WTC11 (cell line): ENCODE measurements at regions not wholly inside any gene's neighbourhood (a gene's known extent, or its start where the extent isn't known, plus 50 kb on each side); places are given as distances from the start of the nearest gene placed in this dataset.

Experiments
- CREM ChIP-seq: sonication (generic); formaldehyde crosslinking; IDR thresholded peaks from 2 replicates; pipeline ENCODE4 v1.8.1; 2022; ENCODE audit warnings: mild to moderate bottlenecking, missing genetic modification reagents, moderate library complexity
- CTCF ChIP-seq: fragments of 200-600 bp; IDR thresholded peaks from 2 replicates; pipeline ENCODE4 v1.8.0; 2022; ENCODE audit warnings: antibody characterized with exemption
- FOXP4 ChIP-seq: sonication (generic); formaldehyde crosslinking; IDR thresholded peaks from 2 replicates; pipeline ENCODE4 v1.8.0; 2022; ENCODE audit warnings: mild to moderate bottlenecking, missing genetic modification reagents
- IRF1 ChIP-seq: sonication (generic); formaldehyde crosslinking; IDR thresholded peaks from 2 replicates; pipeline ENCODE4 v1.8.0; 2023; ENCODE audit warnings: missing genetic modification reagents
- MXD4 ChIP-seq: fragments of 250-450 bp; sonication (Bioruptor Pico); IDR thresholded peaks from 2 replicates; pipeline ENCODE4 v1.8.0; 2021; ENCODE audit warnings: mild to moderate bottlenecking, moderate library complexity, borderline replicate concordance
- PRDM15 ChIP-seq: sonication (generic); formaldehyde crosslinking; IDR thresholded peaks from 2 replicates; pipeline ENCODE4 v1.8.0; 2022; ENCODE audit warnings: missing genetic modification reagents
- USF1 ChIP-seq: sonication (generic); formaldehyde crosslinking; IDR thresholded peaks from 2 replicates; pipeline ENCODE4 v1.8.0; 2022; ENCODE audit warnings: mild to moderate bottlenecking, missing genetic modification reagents

- TF ChIP-seq CTCF (no peak), USF1 (CRISPR knock-in tag) (no peak), FOXP4 (CRISPR knock-in tag) (no peak), PRDM15 (CRISPR knock-in tag) (no peak), MXD4 (CRISPR knock-in tag) (no peak), CREM (CRISPR knock-in tag) (no peak), IRF1 (CRISPR knock-in tag) (no peak)
These were observed 92.3 kb upstream of the MAD2L1 start for GRCh38 chr4:120158841-120159463.
